ENCODE measurements at regions not wholly inside any gene's neighbourhood (a gene's known extent, or its start where the extent isn't known, plus 50 kb on each side); places are given as distances from the start of the nearest gene placed in this dataset.

GRCh38 chr11:96906476-96906875, 516.7 kb downstream of the JRKL start:
- ChIA-PET POLR2A (ENCODE audit: unreplicated experiment) (no interaction called here), CTCF (no interaction called here)
- Histone ChIP-seq H3K9me2 (replicated peaks; ENCODE audit: low read length) (no peaks in the 10 kb centered on the region), H4K20me1 (ENCODE audit: low read length) (no peaks in the 10 kb centered on the region), H3K27ac (ENCODE audit: low read length) (no peak overlapping the region), H3K4me3 (ENCODE audit: low read length) (no peak overlapping the region), H3K4me2 (ENCODE audit: low read length) (no peak overlapping the region), H3K36me3 (ENCODE audit: low read depth, low read length) (no peaks in the 10 kb centered on the region), H3K27me3 (ENCODE audit: low read length) (0 out of 2 replicates have a peak, but pooled peaks cover 10% of the 10 kb centered on the region), H3K79me2 (ENCODE audit: low read length) (no peaks in the 10 kb centered on the region), H2AFZ (ENCODE audit: low read length) (no peak overlapping the region), H3K9me3 (ENCODE audit: low read length) (no peaks in the 10 kb centered on the region), H3K9ac (ENCODE audit: low read length) (no peak overlapping the region), H3K4me1 (ENCODE audit: insufficient read depth, low read length) (no peaks in the 10 kb centered on the region), H3F3A (ENCODE audit: low read length, unreplicated experiment) (no peaks in the 10 kb centered on the region)
- ATAC-seq (no peak), DNase-seq (no peak)
- no peak for TF ChIP-seq EZH2phosphoT487 (IDR thresholded peaks at IDR 0.05; ENCODE audit: borderline replicate concordance, low read length)
- intact Hi-C loops (cut with micrococcal nuclease), result loop anchor here (10.0 kb wide), 1 partner anchor 442 kb away; no protein-coding TSS in a partner anchor
- BruUV-seq (replicated peaks), result no TSS peak

- Histone ChIP-seq H3K27ac (ENCODE audit: low read length) (no peak overlapping the region), H3K79me2 (ENCODE audit: low read length) (no peaks in the 10 kb centered on the region), H3K27me3 (ENCODE audit: low read length) (0 out of 2 replicates have a peak, but pooled peaks cover 5% of the 10 kb centered on the region), H3K4me1 (ENCODE audit: insufficient read depth, low read length) (no peaks in the 10 kb centered on the region), H4K20me1 (ENCODE audit: low read length) (no peaks in the 10 kb centered on the region), H3K9me3 (ENCODE audit: low read length) (no peaks in the 10 kb centered on the region), H3K4me2 (ENCODE audit: low read length) (no peak overlapping the region), H2AFZ (ENCODE audit: low read length) (no peak overlapping the region), H3K36me3 (ENCODE audit: low read depth, low read length) (no peaks in the 10 kb centered on the region), H3K9ac (ENCODE audit: low read length) (no peak overlapping the region), H3K4me3 (ENCODE audit: low read length) (no peak overlapping the region), H3K9me2 (replicated peaks; ENCODE audit: low read length) (no peaks in the 10 kb centered on the region), H3F3A (ENCODE audit: low read length, unreplicated experiment) (no peaks in the 10 kb centered on the region)
- intact Hi-C loops (cut with micrococcal nuclease), result no loop called here
- no peak for TF ChIP-seq EZH2 (IDR thresholded peaks at IDR 0.05; ENCODE audit: low read length, unreplicated experiment)
- no peak for TF ChIP-seq CTCF (conservative IDR thresholded peaks at IDR 0.05; ENCODE audit: low read depth, low read length)
- no peak for TF ChIP-seq EZH2phosphoT487 (IDR thresholded peaks at IDR 0.05; ENCODE audit: borderline replicate concordance, low read length)
- ChIA-PET POLR2A (ENCODE audit: unreplicated experiment) (no interaction called here), CTCF (no interaction called here)
- no TSS peak for BruUV-seq (replicated peaks)
- DNase-seq (no peak), ATAC-seq (no peak)
These were observed 536.0 kb downstream of the JRKL start for GRCh38 chr11:96925862-96926261.

- intact Hi-C loops (cut with micrococcal nuclease), result no loop called here
These were observed 550.4 kb downstream of the JRKL start for GRCh38 chr11:96940227-96940626.

More at GRCh38 chr11:96940227-96940626, 550.4 kb downstream of the JRKL start:
- H3K9me3 ChIP-seq (ENCODE audit: low read length), result no peaks in the 10 kb centered on the region
- ChIA-PET CTCF (no interaction called here), POLR2A (ENCODE audit: unreplicated experiment) (interaction anchor here (0.6 kb wide), 1 partner anchor 364 kb away, joined by 3 read pairs; no protein-coding TSS in a partner anchor)
- DNase-seq (no peak), ATAC-seq (no peak)
- no TSS peak for BruUV-seq (replicated peaks)
- H3K9me2 ChIP-seq (replicated peaks; ENCODE audit: low read length), result no peaks in the 10 kb centered on the region
- TF ChIP-seq CTCF (conservative IDR thresholded peaks at IDR 0.05; ENCODE audit: low read depth, low read length), result no peak
- no peak for TF ChIP-seq EZH2 (IDR thresholded peaks at IDR 0.05; ENCODE audit: low read length, unreplicated experiment)
- TF ChIP-seq EZH2phosphoT487 (IDR thresholded peaks at IDR 0.05; ENCODE audit: borderline replicate concordance, low read length), result no peak
- H3K4me3 ChIP-seq (ENCODE audit: low read length), result no peak overlapping the region
- H4K20me1 ChIP-seq (ENCODE audit: low read length), result no peaks in the 10 kb centered on the region
- H3K36me3 ChIP-seq (ENCODE audit: low read depth, low read length), result no peaks in the 10 kb centered on the region
- no peaks in the 10 kb centered on the region for H3K79me2 ChIP-seq (ENCODE audit: low read length)
- no peak overlapping the region for H2AFZ ChIP-seq (ENCODE audit: low read length)
- H3K4me2 ChIP-seq (ENCODE audit: low read length), result no peak overlapping the region
- no peak overlapping the region for H3K27ac ChIP-seq (ENCODE audit: low read length)
- H3K4me1 ChIP-seq (ENCODE audit: insufficient read depth, low read length), result no peaks in the 10 kb centered on the region
- H3K27me3 ChIP-seq (ENCODE audit: low read length), result no peaks in the 10 kb centered on the region; the same call in 1 of the 2 replicates
- H3F3A ChIP-seq (ENCODE audit: low read length, unreplicated experiment), result no peaks in the 10 kb centered on the region
- H3K9ac ChIP-seq (ENCODE audit: low read length), result no peak overlapping the region
